ENCODE measurements at regions not wholly inside any gene's neighbourhood (a gene's known extent, or its start where the extent isn't known, plus 50 kb on each side); places are given as distances from the start of the nearest gene placed in this dataset.

- TF ChIP-seq ZBTB11 (tag by site-specific recombination; conservative IDR thresholded peaks at IDR 0.05; ENCODE audit: low read depth) (no peak), ZNF10 (tag by site-specific recombination; IDR thresholded peaks at IDR 0.05) (no peak), ZNF302 (tag by site-specific recombination; IDR thresholded peaks at IDR 0.05; ENCODE audit: low read depth) (no peak), ZNF266 (tag by site-specific recombination; IDR thresholded peaks at IDR 0.05; ENCODE audit: low read depth) (no peak), SP2 (tag by site-specific recombination; IDR thresholded peaks at IDR 0.05) (no peak), ZNF140 (tag by site-specific recombination; IDR thresholded peaks at IDR 0.05) (no peak)
Observed at GRCh38 chr2:234579231-234579962, 82.5 kb upstream of the ARL4C start (continued).

GRCh38 chr2:234578389-234578788 lies 81.5 kb upstream of the ARL4C start:
- Histone ChIP-seq H3K4me1 (ENCODE audit: control insufficient read depth, insufficient read depth, low read length) (no peaks in the 10 kb centered on the region), H3K36me3 (ENCODE audit: control insufficient read depth in 2 of 2, insufficient read depth in 1 of 2, low read length in 2 of 2) (no peaks in the 10 kb centered on the region), H3K9me3 (ENCODE audit: control insufficient read depth, insufficient read depth, low read depth, low read length) (no peaks in the 10 kb centered on the region), H3K4me3 (ENCODE audit: low read depth, low read length) (no peak overlapping the region), H3K27ac (ENCODE audit: extremely low read depth, low read depth, low read length) (no peak overlapping the region)
- CTCF ChIA-PET = no interaction called here
- TF ChIP-seq ZSCAN4 (tag by site-specific recombination; IDR thresholded peaks at IDR 0.05) = peak; percentile 85
- no peak for TF ChIP-seq BCL6B (tag by site-specific recombination; IDR thresholded peaks at IDR 0.05)
- 0 out of 2 replicates have a peak, but pooled peaks have one; percentile 26 for TF ChIP-seq ZNF521 (tag by site-specific recombination; IDR thresholded peaks at IDR 0.05)
- POLR2A ChIA-PET = no interaction called here

GRCh38 chr2:234577191-234577590 lies 80.3 kb upstream of the ARL4C start:
- Histone ChIP-seq H3K4me3 (ENCODE audit: low read depth, low read length) (no peak overlapping the region), H3K9me3 (ENCODE audit: control insufficient read depth, insufficient read depth, low read depth, low read length) (no peaks in the 10 kb centered on the region), H3K27ac (ENCODE audit: extremely low read depth, low read depth, low read length) (no peak overlapping the region), H3K4me1 (ENCODE audit: control insufficient read depth, insufficient read depth, low read length) (no peaks in the 10 kb centered on the region), H3K36me3 (ENCODE audit: control insufficient read depth in 2 of 2, insufficient read depth in 1 of 2, low read length in 2 of 2) (no peaks in the 10 kb centered on the region)
- CTCF ChIA-PET = no interaction called here
- TF ChIP-seq YY2 (tag by site-specific recombination; IDR thresholded peaks at IDR 0.05) = no peak
- no peak for TF ChIP-seq ZNF2 (tag by site-specific recombination; IDR thresholded peaks at IDR 0.05)
- no peak for TF ChIP-seq SP7 (tag by site-specific recombination; IDR thresholded peaks at IDR 0.05)
- no peak for TF ChIP-seq ZNF510 (tag by site-specific recombination; IDR thresholded peaks at IDR 0.05; ENCODE audit: insufficient replicate concordance)
- no peak for TF ChIP-seq INSM2 (tag by site-specific recombination; IDR thresholded peaks at IDR 0.05)
- TF ChIP-seq ZNF843 (tag by site-specific recombination; IDR thresholded peaks at IDR 0.05) = no peak
- no peak for TF ChIP-seq IKZF3 (tag by site-specific recombination; IDR thresholded peaks at IDR 0.05)
- TF ChIP-seq PATZ1 (tag by site-specific recombination; IDR thresholded peaks at IDR 0.05) = no peak
- TF ChIP-seq ZNF311 (tag by site-specific recombination; IDR thresholded peaks at IDR 0.05; ENCODE audit: borderline replicate concordance) = no peak
- TF ChIP-seq EGR2 (tag by site-specific recombination; IDR thresholded peaks at IDR 0.05; ENCODE audit: low read depth) = no peak
- POLR2A ChIA-PET = no interaction called here

All from HEK293 (cell line).